ENCODE measurements at regions not wholly inside any gene's neighbourhood (a gene's known extent, or its start where the extent isn't known, plus 50 kb on each side); places are given as distances from the start of the nearest gene placed in this dataset.

- no peak overlapping the region for H3K4me3 ChIP-seq (ENCODE audit: low read depth, poor library complexity, severe bottlenecking)
- TF ChIP-seq POLR2A (IDR thresholded peaks at IDR 0.05) (no peak), CTCF (IDR thresholded peaks at IDR 0.05) (no peak)
- intact Hi-C loops (cut with DNase I; ENCODE audit: low total_unique reads): no loop called here
- 75 to 84% methylated on average over 3 of the region's 3 CpGs for WGBS, 2 donors
- no peak for DNase-seq (ENCODE audit: low spot score in 2 of 2)
Observed at GRCh38 chrX:67328476-67328875, 215.3 kb upstream of the AR start.

DNA sequence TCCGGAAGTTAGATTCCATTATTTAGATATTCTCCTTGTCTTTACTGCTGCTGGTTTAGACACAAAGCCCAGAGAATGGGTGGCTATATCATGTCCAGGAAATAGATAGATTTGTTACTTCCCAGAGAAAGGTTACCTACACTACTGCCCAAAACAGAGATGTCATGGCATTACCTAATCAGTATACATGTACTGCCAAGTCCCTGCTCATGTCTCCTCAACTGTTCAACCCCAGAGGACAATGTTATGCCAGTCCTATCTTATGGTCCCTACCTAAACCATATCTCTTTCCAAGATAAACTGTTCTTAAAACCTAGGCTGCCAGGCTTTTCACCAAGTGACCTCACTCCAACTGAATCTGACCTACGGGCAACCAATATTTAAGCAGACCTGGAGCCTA is 209.5 kb upstream of the AR start:
- WGBS, 2 donors: 70 to 92% methylated on average over 2 of the region's 2 CpGs
- no peak for DNase-seq (ENCODE audit: low spot score in 2 of 2)
- intact Hi-C loops (cut with DNase I; ENCODE audit: low total_unique reads): no loop called here
- H3K4me3 ChIP-seq (ENCODE audit: low read depth, poor library complexity, severe bottlenecking): no peak overlapping the region
- TF ChIP-seq CTCF (IDR thresholded peaks at IDR 0.05) (no peak), POLR2A (IDR thresholded peaks at IDR 0.05) (no peak)

DNA sequence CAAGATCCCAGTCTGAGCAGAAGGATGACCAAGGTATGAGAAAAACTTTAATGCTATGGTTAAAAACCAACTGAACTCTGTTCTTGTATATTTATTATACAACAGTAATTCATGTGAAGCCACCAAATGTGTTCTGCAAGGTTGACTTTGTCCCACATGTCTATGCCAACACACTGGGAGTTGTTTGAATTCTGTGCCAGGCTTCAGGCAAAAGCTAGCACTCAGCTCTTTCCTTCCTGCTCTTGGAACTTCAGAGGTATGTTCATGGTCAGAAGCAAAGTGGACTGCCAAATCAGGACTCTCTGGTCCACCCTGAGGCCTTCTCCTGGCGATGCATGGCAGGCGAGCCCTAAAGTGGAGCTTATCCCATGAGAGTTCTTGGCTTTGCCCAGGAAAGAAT is 205.6 kb upstream of the AR start:
- H3K4me3 ChIP-seq (ENCODE audit: low read depth, poor library complexity, severe bottlenecking): no peak overlapping the region
- TF ChIP-seq CTCF (IDR thresholded peaks at IDR 0.05): no peak
- TF ChIP-seq POLR2A (IDR thresholded peaks at IDR 0.05): no peak
- intact Hi-C loops (cut with DNase I; ENCODE audit: low total_unique reads): no loop called here
- 57 to 100% methylated on average over 2 of the region's 2 CpGs for WGBS, 2 donors
- DNase-seq (ENCODE audit: low spot score in 2 of 2): no peak

DNA sequence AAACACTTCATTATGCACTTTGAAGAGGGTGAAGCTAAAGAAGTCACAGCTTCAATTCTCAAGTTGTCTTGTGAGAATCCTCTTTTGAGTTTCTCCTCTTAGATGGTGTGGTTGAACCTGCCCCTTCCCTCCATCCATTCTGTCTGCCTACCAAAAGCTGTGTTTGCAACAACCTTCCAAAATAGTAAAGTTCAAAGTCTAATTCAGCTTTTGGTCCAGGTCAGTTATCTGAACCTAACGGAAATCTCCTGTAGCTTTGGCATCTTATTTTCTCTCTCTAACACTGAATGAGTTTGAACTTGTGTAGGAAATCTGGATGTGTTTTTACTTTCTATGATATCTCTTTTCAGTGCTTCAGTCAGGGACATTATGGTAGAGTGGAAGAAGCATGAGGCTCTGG is 201.7 kb upstream of the AR start:
- no peak for DNase-seq (ENCODE audit: low spot score in 2 of 2)
- TF ChIP-seq CTCF (IDR thresholded peaks at IDR 0.05) (no peak), POLR2A (IDR thresholded peaks at IDR 0.05) (no peak)
- intact Hi-C loops (cut with DNase I; ENCODE audit: low total_unique reads): no loop called here
- WGBS, 2 donors: 68 to 92% methylated on average over 1 of the region's 1 CpG
- H3K4me3 ChIP-seq (ENCODE audit: low read depth, poor library complexity, severe bottlenecking): no peak overlapping the region

- H3K4me3 ChIP-seq (ENCODE audit: low read depth, poor library complexity, severe bottlenecking): no peak overlapping the region
- no peak for TF ChIP-seq POLR2A (IDR thresholded peaks at IDR 0.05)
- TF ChIP-seq CTCF (IDR thresholded peaks at IDR 0.05): no peak
- whole genome bisulfite sequencing, 2 donors: 85 to 91% methylated on average over 1 of the region's 1 CpG
- no peak for DNase-seq (ENCODE audit: low spot score in 2 of 2)
- intact Hi-C loops (cut with DNase I; ENCODE audit: low total_unique reads): no loop called here
Observed at GRCh38 chrX:67346225-67346624, 197.6 kb upstream of the AR start.

- no peak overlapping the region for H3K4me3 ChIP-seq (ENCODE audit: low read depth, poor library complexity, severe bottlenecking)
Observed at GRCh38 chrX:67346667-67347066, 197.2 kb upstream of the AR start.

More at GRCh38 chrX:67346667-67347066, 197.2 kb upstream of the AR start:
- 88% methylated on average over 1 of the region's 1 CpG; no CpG with 5 or more reads in 1 of the 2 donors for WGBS, 2 donors
- intact Hi-C loops (cut with DNase I; ENCODE audit: low total_unique reads): no loop called here
- no peak for DNase-seq (ENCODE audit: low spot score in 2 of 2)
- TF ChIP-seq CTCF (IDR thresholded peaks at IDR 0.05) (no peak), POLR2A (IDR thresholded peaks at IDR 0.05) (no peak)
